ENCODE measurements at regions not wholly inside any gene's neighbourhood (a gene's known extent, or its start where the extent isn't known, plus 50 kb on each side); places are given as distances from the start of the nearest gene placed in this dataset.

DNA sequence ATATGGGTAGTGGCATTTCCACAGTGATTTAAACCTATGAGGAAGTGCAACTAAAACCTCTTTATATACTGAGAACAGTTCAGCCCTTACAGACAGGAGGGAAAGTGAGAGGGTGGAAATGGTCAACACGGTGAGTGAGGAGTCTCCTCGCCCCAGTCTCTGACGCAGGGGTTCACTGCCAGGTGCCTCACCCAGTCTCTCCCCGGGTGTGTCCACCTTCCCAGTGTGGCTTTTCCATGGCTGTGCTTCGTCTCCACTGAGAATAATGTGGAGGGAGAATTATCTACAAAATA is 116.6 kb upstream of the TOP3B start:
- TF ChIP-seq, protein P1, sequence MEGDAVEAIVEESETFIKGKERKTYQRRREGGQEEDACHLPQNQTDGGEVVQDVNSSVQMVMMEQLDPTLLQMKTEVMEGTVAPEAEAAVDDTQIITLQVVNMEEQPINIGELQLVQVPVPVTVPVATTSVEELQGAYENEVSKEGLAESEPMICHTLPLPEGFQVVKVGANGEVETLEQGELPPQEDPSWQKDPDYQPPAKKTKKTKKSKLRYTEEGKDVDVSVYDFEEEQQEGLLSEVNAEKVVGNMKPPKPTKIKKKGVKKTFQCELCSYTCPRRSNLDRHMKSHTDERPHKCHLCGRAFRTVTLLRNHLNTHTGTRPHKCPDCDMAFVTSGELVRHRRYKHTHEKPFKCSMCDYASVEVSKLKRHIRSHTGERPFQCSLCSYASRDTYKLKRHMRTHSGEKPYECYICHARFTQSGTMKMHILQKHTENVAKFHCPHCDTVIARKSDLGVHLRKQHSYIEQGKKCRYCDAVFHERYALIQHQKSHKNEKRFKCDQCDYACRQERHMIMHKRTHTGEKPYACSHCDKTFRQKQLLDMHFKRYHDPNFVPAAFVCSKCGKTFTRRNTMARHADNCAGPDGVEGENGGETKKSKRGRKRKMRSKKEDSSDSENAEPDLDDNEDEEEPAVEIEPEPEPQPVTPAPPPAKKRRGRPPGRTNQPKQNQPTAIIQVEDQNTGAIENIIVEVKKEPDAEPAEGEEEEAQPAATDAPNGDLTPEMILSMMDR (IDR thresholded peaks at IDR 0.05; ENCODE audit: insufficient read depth, low read length, poor library complexity, severe bottlenecking): no peak
- H3K36me3 ChIP-seq (ENCODE audit: control insufficient read depth, insufficient read depth, low read length): no peaks in the 10 kb centered on the region
- H3K27me3 ChIP-seq (ENCODE audit: control insufficient read depth, insufficient read depth, low read length): peaks cover 5% of the 10 kb centered on the region
- no peak overlapping the region for H3K4me3 ChIP-seq (ENCODE audit: low read depth, low read length)
- no peak for DNase-seq (ENCODE audit: low read depth)

- Histone ChIP-seq H3K27me3 (ENCODE audit: control insufficient read depth, insufficient read depth, low read length) (peaks cover 5% of the 10 kb centered on the region), H3K4me3 (ENCODE audit: low read depth, low read length) (no peak overlapping the region), H3K36me3 (ENCODE audit: control insufficient read depth, insufficient read depth, low read length) (no peaks in the 10 kb centered on the region)
- no peak for DNase-seq (ENCODE audit: low read depth)
- TF ChIP-seq, protein P1 (IDR thresholded peaks at IDR 0.05; ENCODE audit: insufficient read depth, low read length, poor library complexity, severe bottlenecking): no peak
Measured at GRCh38 chr22:22098457-22099193, 116.0 kb upstream of the TOP3B start.

- no peaks in the 10 kb centered on the region for H3K36me3 ChIP-seq (ENCODE audit: control insufficient read depth, insufficient read depth, low read length)
- H3K27me3 ChIP-seq (ENCODE audit: control insufficient read depth, insufficient read depth, low read length): peaks cover 2% of the 10 kb centered on the region
- DNase-seq (ENCODE audit: low read depth): no peak
- H3K4me3 ChIP-seq (ENCODE audit: low read depth, low read length): no peak overlapping the region
- TF ChIP-seq, protein P1 (IDR thresholded peaks at IDR 0.05; ENCODE audit: insufficient read depth, low read length, poor library complexity, severe bottlenecking): no peak
Measured at GRCh38 chr22:22097727-22098228, 115.2 kb upstream of the TOP3B start.

- Histone ChIP-seq H3K27me3 (ENCODE audit: control insufficient read depth, insufficient read depth, low read length) (peaks cover 2% of the 10 kb centered on the region), H3K4me3 (ENCODE audit: low read depth, low read length) (no peak overlapping the region), H3K36me3 (ENCODE audit: control insufficient read depth, insufficient read depth, low read length) (no peaks in the 10 kb centered on the region)
- DNase-seq (ENCODE audit: low read depth): no peak
- TF ChIP-seq, protein P1 (IDR thresholded peaks at IDR 0.05; ENCODE audit: insufficient read depth, low read length, poor library complexity, severe bottlenecking): no peak
Measured at GRCh38 chr22:22094921-22095320, 112.3 kb upstream of the TOP3B start.

DNA sequence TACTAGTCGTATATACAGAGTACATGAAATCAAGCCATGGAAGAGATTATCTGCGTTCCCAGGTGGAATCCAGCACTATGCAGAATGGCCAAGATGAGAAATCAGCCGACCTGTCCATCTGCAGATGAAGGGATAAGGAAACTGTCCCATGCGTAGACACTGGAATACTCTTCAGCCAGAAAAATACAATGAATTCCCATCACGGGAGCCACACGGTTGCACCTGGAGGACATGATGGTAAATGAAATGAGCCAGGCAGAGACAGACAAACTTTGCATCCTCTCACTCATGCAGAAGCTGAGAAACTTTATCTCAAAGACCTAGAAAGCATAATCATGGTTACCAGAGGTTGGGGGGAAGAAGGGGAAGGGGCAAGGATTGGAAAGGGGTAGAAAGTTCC is 111.9 kb upstream of the TOP3B start:
- H3K4me3 ChIP-seq (ENCODE audit: low read depth, low read length): no peak overlapping the region
- H3K36me3 ChIP-seq (ENCODE audit: control insufficient read depth, insufficient read depth, low read length): no peaks in the 10 kb centered on the region
- peaks cover 3% of the 10 kb centered on the region for H3K27me3 ChIP-seq (ENCODE audit: control insufficient read depth, insufficient read depth, low read length)
- DNase-seq (ENCODE audit: low read depth): no peak
- TF ChIP-seq, protein P1 (IDR thresholded peaks at IDR 0.05; ENCODE audit: insufficient read depth, low read length, poor library complexity, severe bottlenecking): no peak

GRCh38 chr22:22093743-22094142 is 111.2 kb upstream of the TOP3B start:
- no peak overlapping the region for H3K4me3 ChIP-seq (ENCODE audit: low read depth, low read length)
- TF ChIP-seq, protein P1 (IDR thresholded peaks at IDR 0.05; ENCODE audit: insufficient read depth, low read length, poor library complexity, severe bottlenecking): no peak
- DNase-seq (ENCODE audit: low read depth): no peak
- peaks cover 4% of the 10 kb centered on the region for H3K27me3 ChIP-seq (ENCODE audit: control insufficient read depth, insufficient read depth, low read length)
- H3K36me3 ChIP-seq (ENCODE audit: control insufficient read depth, insufficient read depth, low read length): no peaks in the 10 kb centered on the region

All from kidney epithelial cell (primary cell).